ENCODE measurements at regions not wholly inside any gene's neighbourhood (a gene's known extent, or its start where the extent isn't known, plus 50 kb on each side); places are given as distances from the start of the nearest gene placed in this dataset.

DNA sequence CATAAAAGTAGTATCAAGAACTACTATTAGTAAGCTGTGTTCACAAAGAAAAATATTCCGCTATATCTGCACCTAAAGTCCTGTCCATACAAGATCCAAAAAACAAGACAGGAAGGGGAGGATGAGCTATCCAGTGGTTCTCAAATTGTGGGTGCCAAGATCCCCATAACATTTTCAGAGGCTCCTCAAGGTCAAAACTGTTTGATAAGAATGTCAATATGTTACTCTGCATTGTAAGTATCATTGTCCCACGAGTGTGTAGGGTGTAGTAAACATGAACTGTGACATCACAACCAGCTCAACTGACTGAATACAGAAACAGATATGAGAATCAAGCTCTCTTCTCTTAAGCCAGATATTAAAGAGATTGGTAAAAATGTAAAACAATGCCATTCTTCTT lies 81.9 kb upstream of the HIVEP1 start (continued):
- TF ChIP-seq, protein P1, sequence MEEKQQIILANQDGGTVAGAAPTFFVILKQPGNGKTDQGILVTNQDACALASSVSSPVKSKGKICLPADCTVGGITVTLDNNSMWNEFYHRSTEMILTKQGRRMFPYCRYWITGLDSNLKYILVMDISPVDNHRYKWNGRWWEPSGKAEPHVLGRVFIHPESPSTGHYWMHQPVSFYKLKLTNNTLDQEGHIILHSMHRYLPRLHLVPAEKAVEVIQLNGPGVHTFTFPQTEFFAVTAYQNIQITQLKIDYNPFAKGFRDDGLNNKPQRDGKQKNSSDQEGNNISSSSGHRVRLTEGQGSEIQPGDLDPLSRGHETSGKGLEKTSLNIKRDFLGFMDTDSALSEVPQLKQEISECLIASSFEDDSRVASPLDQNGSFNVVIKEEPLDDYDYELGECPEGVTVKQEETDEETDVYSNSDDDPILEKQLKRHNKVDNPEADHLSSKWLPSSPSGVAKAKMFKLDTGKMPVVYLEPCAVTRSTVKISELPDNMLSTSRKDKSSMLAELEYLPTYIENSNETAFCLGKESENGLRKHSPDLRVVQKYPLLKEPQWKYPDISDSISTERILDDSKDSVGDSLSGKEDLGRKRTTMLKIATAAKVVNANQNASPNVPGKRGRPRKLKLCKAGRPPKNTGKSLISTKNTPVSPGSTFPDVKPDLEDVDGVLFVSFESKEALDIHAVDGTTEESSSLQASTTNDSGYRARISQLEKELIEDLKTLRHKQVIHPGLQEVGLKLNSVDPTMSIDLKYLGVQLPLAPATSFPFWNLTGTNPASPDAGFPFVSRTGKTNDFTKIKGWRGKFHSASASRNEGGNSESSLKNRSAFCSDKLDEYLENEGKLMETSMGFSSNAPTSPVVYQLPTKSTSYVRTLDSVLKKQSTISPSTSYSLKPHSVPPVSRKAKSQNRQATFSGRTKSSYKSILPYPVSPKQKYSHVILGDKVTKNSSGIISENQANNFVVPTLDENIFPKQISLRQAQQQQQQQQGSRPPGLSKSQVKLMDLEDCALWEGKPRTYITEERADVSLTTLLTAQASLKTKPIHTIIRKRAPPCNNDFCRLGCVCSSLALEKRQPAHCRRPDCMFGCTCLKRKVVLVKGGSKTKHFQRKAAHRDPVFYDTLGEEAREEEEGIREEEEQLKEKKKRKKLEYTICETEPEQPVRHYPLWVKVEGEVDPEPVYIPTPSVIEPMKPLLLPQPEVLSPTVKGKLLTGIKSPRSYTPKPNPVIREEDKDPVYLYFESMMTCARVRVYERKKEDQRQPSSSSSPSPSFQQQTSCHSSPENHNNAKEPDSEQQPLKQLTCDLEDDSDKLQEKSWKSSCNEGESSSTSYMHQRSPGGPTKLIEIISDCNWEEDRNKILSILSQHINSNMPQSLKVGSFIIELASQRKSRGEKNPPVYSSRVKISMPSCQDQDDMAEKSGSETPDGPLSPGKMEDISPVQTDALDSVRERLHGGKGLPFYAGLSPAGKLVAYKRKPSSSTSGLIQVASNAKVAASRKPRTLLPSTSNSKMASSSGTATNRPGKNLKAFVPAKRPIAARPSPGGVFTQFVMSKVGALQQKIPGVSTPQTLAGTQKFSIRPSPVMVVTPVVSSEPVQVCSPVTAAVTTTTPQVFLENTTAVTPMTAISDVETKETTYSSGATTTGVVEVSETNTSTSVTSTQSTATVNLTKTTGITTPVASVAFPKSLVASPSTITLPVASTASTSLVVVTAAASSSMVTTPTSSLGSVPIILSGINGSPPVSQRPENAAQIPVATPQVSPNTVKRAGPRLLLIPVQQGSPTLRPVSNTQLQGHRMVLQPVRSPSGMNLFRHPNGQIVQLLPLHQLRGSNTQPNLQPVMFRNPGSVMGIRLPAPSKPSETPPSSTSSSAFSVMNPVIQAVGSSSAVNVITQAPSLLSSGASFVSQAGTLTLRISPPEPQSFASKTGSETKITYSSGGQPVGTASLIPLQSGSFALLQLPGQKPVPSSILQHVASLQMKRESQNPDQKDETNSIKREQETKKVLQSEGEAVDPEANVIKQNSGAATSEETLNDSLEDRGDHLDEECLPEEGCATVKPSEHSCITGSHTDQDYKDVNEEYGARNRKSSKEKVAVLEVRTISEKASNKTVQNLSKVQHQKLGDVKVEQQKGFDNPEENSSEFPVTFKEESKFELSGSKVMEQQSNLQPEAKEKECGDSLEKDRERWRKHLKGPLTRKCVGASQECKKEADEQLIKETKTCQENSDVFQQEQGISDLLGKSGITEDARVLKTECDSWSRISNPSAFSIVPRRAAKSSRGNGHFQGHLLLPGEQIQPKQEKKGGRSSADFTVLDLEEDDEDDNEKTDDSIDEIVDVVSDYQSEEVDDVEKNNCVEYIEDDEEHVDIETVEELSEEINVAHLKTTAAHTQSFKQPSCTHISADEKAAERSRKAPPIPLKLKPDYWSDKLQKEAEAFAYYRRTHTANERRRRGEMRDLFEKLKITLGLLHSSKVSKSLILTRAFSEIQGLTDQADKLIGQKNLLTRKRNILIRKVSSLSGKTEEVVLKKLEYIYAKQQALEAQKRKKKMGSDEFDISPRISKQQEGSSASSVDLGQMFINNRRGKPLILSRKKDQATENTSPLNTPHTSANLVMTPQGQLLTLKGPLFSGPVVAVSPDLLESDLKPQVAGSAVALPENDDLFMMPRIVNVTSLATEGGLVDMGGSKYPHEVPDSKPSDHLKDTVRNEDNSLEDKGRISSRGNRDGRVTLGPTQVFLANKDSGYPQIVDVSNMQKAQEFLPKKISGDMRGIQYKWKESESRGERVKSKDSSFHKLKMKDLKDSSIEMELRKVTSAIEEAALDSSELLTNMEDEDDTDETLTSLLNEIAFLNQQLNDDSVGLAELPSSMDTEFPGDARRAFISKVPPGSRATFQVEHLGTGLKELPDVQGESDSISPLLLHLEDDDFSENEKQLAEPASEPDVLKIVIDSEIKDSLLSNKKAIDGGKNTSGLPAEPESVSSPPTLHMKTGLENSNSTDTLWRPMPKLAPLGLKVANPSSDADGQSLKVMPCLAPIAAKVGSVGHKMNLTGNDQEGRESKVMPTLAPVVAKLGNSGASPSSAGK (IDR thresholded peaks at IDR 0.05) = 0 out of 2 replicates have a peak, but pooled peaks have one; percentile 26
- TF ChIP-seq ZZZ3 (IDR thresholded peaks at IDR 0.05) (0 out of 2 replicates have a peak, but pooled peaks have one; percentile 49), SMAD4 (CRISPR knock-in tag; conservative IDR thresholded peaks at IDR 0.05) (no peak), CHD2 (IDR thresholded peaks at IDR 0.05; ENCODE audit: low read depth, low read length) (no peak), FOXA1 (IDR thresholded peaks at IDR 0.05; ENCODE audit: borderline replicate concordance) (no peak), TRIM28 (IDR thresholded peaks at IDR 0.05) (no peak), ZBTB1 (CRISPR knock-in tag; IDR thresholded peaks at IDR 0.05; ENCODE audit: borderline replicate concordance, low read depth) (no peak), HNRNPH1 (optimal IDR thresholded peaks at IDR 0.05; ENCODE audit: low read depth, low read length) (no peak), JUN (IDR thresholded peaks at IDR 0.05; ENCODE audit: borderline replicate concordance, low read depth, low read length) (no peak), JUN (CRISPR knock-in tag; IDR thresholded peaks at IDR 0.05; ENCODE audit: borderline replicate concordance) (no peak)
- TF ChIP-seq, protein P2, sequence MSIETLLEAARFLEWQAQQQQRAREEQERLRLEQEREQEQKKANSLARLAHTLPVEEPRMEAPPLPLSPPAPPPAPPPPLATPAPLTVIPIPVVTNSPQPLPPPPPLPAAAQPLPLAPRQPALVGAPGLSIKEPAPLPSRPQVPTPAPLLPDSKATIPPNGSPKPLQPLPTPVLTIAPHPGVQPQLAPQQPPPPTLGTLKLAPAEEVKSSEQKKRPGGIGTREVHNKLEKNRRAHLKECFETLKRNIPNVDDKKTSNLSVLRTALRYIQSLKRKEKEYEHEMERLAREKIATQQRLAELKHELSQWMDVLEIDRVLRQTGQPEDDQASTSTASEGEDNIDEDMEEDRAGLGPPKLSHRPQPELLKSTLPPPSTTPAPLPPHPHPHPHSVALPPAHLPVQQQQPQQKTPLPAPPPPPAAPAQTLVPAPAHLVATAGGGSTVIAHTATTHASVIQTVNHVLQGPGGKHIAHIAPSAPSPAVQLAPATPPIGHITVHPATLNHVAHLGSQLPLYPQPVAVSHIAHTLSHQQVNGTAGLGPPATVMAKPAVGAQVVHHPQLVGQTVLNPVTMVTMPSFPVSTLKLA (conservative IDR thresholded peaks at IDR 0.05) = 0 out of 4 replicates have a peak, but pooled peaks of 1 of the 2 experiments have one; percentile 16
- TF ChIP-seq, protein P3, sequence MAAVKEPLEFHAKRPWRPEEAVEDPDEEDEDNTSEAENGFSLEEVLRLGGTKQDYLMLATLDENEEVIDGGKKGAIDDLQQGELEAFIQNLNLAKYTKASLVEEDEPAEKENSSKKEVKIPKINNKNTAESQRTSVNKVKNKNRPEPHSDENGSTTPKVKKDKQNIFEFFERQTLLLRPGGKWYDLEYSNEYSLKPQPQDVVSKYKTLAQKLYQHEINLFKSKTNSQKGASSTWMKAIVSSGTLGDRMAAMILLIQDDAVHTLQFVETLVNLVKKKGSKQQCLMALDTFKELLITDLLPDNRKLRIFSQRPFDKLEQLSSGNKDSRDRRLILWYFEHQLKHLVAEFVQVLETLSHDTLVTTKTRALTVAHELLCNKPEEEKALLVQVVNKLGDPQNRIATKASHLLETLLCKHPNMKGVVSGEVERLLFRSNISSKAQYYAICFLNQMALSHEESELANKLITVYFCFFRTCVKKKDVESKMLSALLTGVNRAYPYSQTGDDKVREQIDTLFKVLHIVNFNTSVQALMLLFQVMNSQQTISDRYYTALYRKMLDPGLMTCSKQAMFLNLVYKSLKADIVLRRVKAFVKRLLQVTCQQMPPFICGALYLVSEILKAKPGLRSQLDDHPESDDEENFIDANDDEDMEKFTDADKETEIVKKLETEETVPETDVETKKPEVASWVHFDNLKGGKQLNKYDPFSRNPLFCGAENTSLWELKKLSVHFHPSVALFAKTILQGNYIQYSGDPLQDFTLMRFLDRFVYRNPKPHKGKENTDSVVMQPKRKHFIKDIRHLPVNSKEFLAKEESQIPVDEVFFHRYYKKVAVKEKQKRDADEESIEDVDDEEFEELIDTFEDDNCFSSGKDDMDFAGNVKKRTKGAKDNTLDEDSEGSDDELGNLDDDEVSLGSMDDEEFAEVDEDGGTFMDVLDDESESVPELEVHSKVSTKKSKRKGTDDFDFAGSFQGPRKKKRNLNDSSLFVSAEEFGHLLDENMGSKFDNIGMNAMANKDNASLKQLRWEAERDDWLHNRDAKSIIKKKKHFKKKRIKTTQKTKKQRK (IDR thresholded peaks at IDR 0.05; ENCODE audit: borderline replicate concordance, low read depth, low read length) = no peak

Measured in K562 (cell line).